H9 (cell line): ENCODE measurements at regions not wholly inside any gene's neighbourhood (a gene's known extent, or its start where the extent isn't known, plus 50 kb on each side); places are given as distances from the start of the nearest gene placed in this dataset.

Experiments used
- DNase-seq: peaks from one replicate; pipeline ENCODE4 v3.0.0-alpha.2; 2017
- H2AFZ ChIP-seq: one replicate; pipeline ENCODE4 v1.6.1; 2013; ENCODE audit warnings: mild to moderate bottlenecking, low read length, control low read depth, moderate library complexity
- H2AK5ac ChIP-seq: 2 replicates; pipeline ENCODE4 v1.6.1; 2013; ENCODE audit warnings: low read length, control low read depth, mixed read lengths; ENCODE audit not compliant: insufficient read length
- H2BK120ac ChIP-seq: one replicate; pipeline ENCODE4 v1.6.1; 2013; ENCODE audit warnings: low read depth, mild to moderate bottlenecking, low read length, control low read depth, inconsistent platforms; ENCODE audit not compliant: poor library complexity, severe bottlenecking
- H2BK12ac ChIP-seq: 2 replicates; pipeline ENCODE4 v1.6.1; 2013; ENCODE audit warnings: low read length, control low read depth, mixed read lengths, low read depth; ENCODE audit not compliant: insufficient read length
- H2BK15ac ChIP-seq: 2 replicates; pipeline ENCODE4 v1.6.1; 2013; ENCODE audit warnings: low read depth, low read length, control low read depth
- H2BK20ac ChIP-seq: one replicate; pipeline ENCODE4 v1.6.1; 2013; ENCODE audit warnings: low read depth, mild to moderate bottlenecking, low read length, control low read depth, inconsistent platforms; ENCODE audit not compliant: poor library complexity, severe bottlenecking
- H2BK5ac ChIP-seq: 2 replicates; pipeline ENCODE4 v1.6.1; 2013; ENCODE audit warnings: low read length, control low read depth, mixed read lengths; ENCODE audit not compliant: insufficient read length
- H3K14ac ChIP-seq: 2 replicates; pipeline ENCODE4 v1.6.1; 2013; ENCODE audit warnings: low read length, control low read depth; ENCODE audit not compliant: insufficient read depth
- H3K18ac ChIP-seq: 2 replicates; pipeline ENCODE4 v1.6.1; 2013; ENCODE audit warnings: low read depth, mild to moderate bottlenecking, mixed read lengths, low read length, control low read depth; ENCODE audit not compliant: insufficient read length
- H3K23ac ChIP-seq: 2 replicates; pipeline ENCODE4 v1.6.1; 2013; ENCODE audit warnings: low read length, control low read depth, mixed read lengths, low read depth; ENCODE audit not compliant: insufficient read length
- H3K23me2 ChIP-seq: 2 replicates; pipeline ENCODE4 v1.6.1; 2013; ENCODE audit warnings: low read depth, mild to moderate bottlenecking, mixed read lengths, low read length, control low read depth; ENCODE audit not compliant: insufficient read length, poor library complexity, severe bottlenecking
- H3K27ac ChIP-seq: 2 replicates; pipeline ENCODE4 v1.5.1; 2013; ENCODE audit warnings: low read length, control low read depth, mixed read lengths, low read depth; ENCODE audit not compliant: insufficient read length
- H3K27me3 ChIP-seq: 2 replicates; pipeline ENCODE4 v1.6.1; 2013; ENCODE audit warnings: low read length, control low read depth, inconsistent platforms; ENCODE audit not compliant: insufficient read depth
- H3K4ac ChIP-seq: 2 replicates; pipeline ENCODE4 v1.6.1; 2013; ENCODE audit warnings: low read depth, mild to moderate bottlenecking, control low read depth, inconsistent platforms, low read length, moderate library complexity
- H3K4me1 ChIP-seq: 2 replicates; pipeline ENCODE4 v1.6.1; 2013; ENCODE audit warnings: low read length, control low read depth, inconsistent platforms; ENCODE audit not compliant: insufficient read depth
- H3K4me2 ChIP-seq: 2 replicates; pipeline ENCODE4 v1.6.1; 2013; ENCODE audit warnings: low read length, control low read depth, mixed read lengths; ENCODE audit not compliant: insufficient read length, insufficient read depth
- H3K56ac ChIP-seq: 2 replicates; pipeline ENCODE4 v1.6.1; 2013; ENCODE audit warnings: low read depth, mild to moderate bottlenecking, mixed read lengths, low read length, control low read depth; ENCODE audit not compliant: insufficient read length
- H3K79me1 ChIP-seq: 2 replicates; pipeline ENCODE4 v1.6.1; 2013; ENCODE audit warnings: low read depth, mild to moderate bottlenecking, moderate library complexity, low read length, control low read depth, inconsistent platforms; ENCODE audit not compliant: insufficient read depth, poor library complexity, severe bottlenecking
- H3K79me2 ChIP-seq: 2 replicates; pipeline ENCODE4 v1.6.1; 2013; ENCODE audit warnings: low read length, control low read depth, inconsistent platforms; ENCODE audit not compliant: insufficient read depth
- H3K9ac ChIP-seq: 2 replicates; pipeline ENCODE4 v1.6.1; 2013; ENCODE audit warnings: low read length, control low read depth, mixed read lengths; ENCODE audit not compliant: insufficient read length; ENCODE audit errors: extremely low read depth
- H3K9me3 ChIP-seq: one replicate; pipeline ENCODE4 v1.6.1; 2013; ENCODE audit warnings: low read depth, low read length, inconsistent platforms; ENCODE audit not compliant: control insufficient read depth
- H3T11ph ChIP-seq: one replicate; pipeline ENCODE4 v1.6.1; 2013; ENCODE audit warnings: mild to moderate bottlenecking, low read length, control low read depth, inconsistent platforms
- H4K20me1 ChIP-seq: one replicate; pipeline ENCODE4 v1.6.1; 2013; ENCODE audit not compliant: control insufficient read depth, insufficient read length, insufficient read depth
- H4K5ac ChIP-seq: 2 replicates; pipeline ENCODE4 v1.6.1; 2013; ENCODE audit warnings: low read depth, mild to moderate bottlenecking, mixed read lengths, low read length, control low read depth; ENCODE audit not compliant: insufficient read length
- H4K8ac ChIP-seq: replicated peaks from 2 replicates; pipeline ENCODE4 v1.6.1; 2013; ENCODE audit warnings: low read length, control low read depth, mixed read lengths, low read depth; ENCODE audit not compliant: insufficient read length
- H4K91ac ChIP-seq: 2 replicates; pipeline ENCODE4 v1.6.1; 2013; ENCODE audit warnings: low read depth, mild to moderate bottlenecking, moderate library complexity, mixed read lengths, low read length, control low read depth; ENCODE audit not compliant: insufficient read length
- H3K27ac Mint-ChIP-seq, 3 experiments: 2 replicates in 2 of 3; 3 replicates in 1 of 3; pipeline ENCODE4 v1.8.0; 2020 to 2021; ENCODE audit warnings: mixed read lengths in 3 of 3, mild to moderate bottlenecking in 1 of 3, moderate library complexity in 1 of 3
- H3K27me3 Mint-ChIP-seq: 2 replicates; pipeline ENCODE4 v1.8.0; 2021; ENCODE audit warnings: low read depth, mild to moderate bottlenecking, moderate library complexity, mixed read lengths
- H3K36me3 Mint-ChIP-seq, 3 experiments: 2 replicates in 2 of 3; 3 replicates in 1 of 3; pipeline ENCODE4 v1.8.0; 2020 to 2021; ENCODE audit warnings: low read depth in 3 of 3, mixed read lengths in 3 of 3; ENCODE audit not compliant: insufficient read depth in 1 of 3
- H3K4me1 Mint-ChIP-seq, 2 experiments: 2 replicates each; pipeline ENCODE4 v1.8.0; 2020; ENCODE audit warnings: mixed read lengths in 2 of 2
- H3K4me3 Mint-ChIP-seq, 2 experiments: 2 replicates in 1 of 2; 3 replicates in 1 of 2; pipeline ENCODE4 v1.8.0; 2020 to 2021; ENCODE audit warnings: mild to moderate bottlenecking in 2 of 2, mixed read lengths in 2 of 2, moderate library complexity in 1 of 2
- H3K9me3 Mint-ChIP-seq, 2 experiments: 2 replicates in 1 of 2; 3 replicates in 1 of 2; pipeline ENCODE4 v1.8.0; 2020; ENCODE audit warnings: mild to moderate bottlenecking in 2 of 2, mixed read lengths in 2 of 2, moderate library complexity in 1 of 2
- CTCF ChIP-seq: fragments of 200-600 bp; sonication (generic); conservative IDR thresholded peaks from 3 replicates; pipeline ENCODE4 v1.8.0; 2021; ENCODE audit warnings: antibody characterized with exemption, mild to moderate bottlenecking
- WGBS: extraction: QIAGEN DNeasy Blood & Tissue Kit; methylation state at CpG from one replicate; pipeline ENCODE4 v1.1.7; 2013; ENCODE audit warnings: missing lambda C conversion rate, low lambda C conversion rate, mixed read lengths; ENCODE audit not compliant: insufficient read length; ENCODE audit errors: extremely low coverage; 5-methylcytosine and 5-hydroxymethylcytosine counted together

GRCh38 chr11:115119146-115119545, 385.1 kb downstream of the CADM1 start:
- Histone ChIP-seq H3K27me3 (no peaks in the 10 kb centered on the region; the same call in 1 of the 2 replicates), H3K23me2 (no peaks in the 10 kb centered on the region), H4K8ac (no peak overlapping the region), H4K91ac (no peak overlapping the region), H3K18ac (no peak overlapping the region), H2BK120ac (no peak overlapping the region), H3K9me3 (no peaks in the 10 kb centered on the region), H3K23ac (no peak overlapping the region), H3K4me1 (peaks cover 11% of the 10 kb centered on the region; the same call in 1 of the 2 replicates), H2BK20ac (no peak overlapping the region), H3K4me2 (no peak overlapping the region), H4K5ac (no peak overlapping the region), H2BK5ac (no peak overlapping the region), H4K20me1 (no peaks in the 10 kb centered on the region), H3K4ac (no peak overlapping the region), H2BK15ac (no peak overlapping the region), H3K9ac (no peak overlapping the region), H3K56ac (no peak overlapping the region), H2AK5ac (no peak overlapping the region), H2AFZ (no peak overlapping the region), H3K79me1 (no peaks in the 10 kb centered on the region), H3T11ph (no peak overlapping the region), H2BK12ac (no peak overlapping the region), H3K27ac (no peak overlapping the region), H3K79me2 (no peaks in the 10 kb centered on the region), H3K14ac (no peak overlapping the region)
- Mint-ChIP-seq H3K27me3 (no peaks in the 10 kb centered on the region; the same call in none of the 2 replicates), H3K4me3 (no peak overlapping the region), H3K9me3 (no peaks in the 10 kb centered on the region; a peak in 2 of 5 replicates), H3K36me3 (no peaks in the 10 kb centered on the region), H3K4me1 (peaks cover 27 to 32% of the 10 kb centered on the region in 2 experiments), H3K27ac (no peak overlapping the region)
- no peak for DNase-seq
- TF ChIP-seq CTCF, result no peak
- WGBS, result no CpG with 5 or more reads among the region's 6 CpGs
